Erythroblast (primary cell): ENCODE measurements at regions not wholly inside any gene's neighbourhood (a gene's known extent, or its start where the extent isn't known, plus 50 kb on each side); places are given as distances from the start of the nearest gene placed in this dataset.

ENCODE experiments used
- DNase-seq, 2 experiments: peaks; one replicate each; lab custom pipeline; 2025; lab: John Stamatoyannopoulos, UW
- GATA1 ChIP-seq: IDR thresholded peaks from 2 replicates; pipeline ENCODE4 v1.6.1; 2011; ENCODE audit warnings: low read depth, mild to moderate bottlenecking, control low read depth, low read length, moderate library complexity
- POLR2A ChIP-seq: IDR thresholded peaks from 2 replicates; pipeline ENCODE4 v1.6.1; 2011; ENCODE audit warnings: mild to moderate bottlenecking, low read length

- TF ChIP-seq GATA1: no peak
- no peak for TF ChIP-seq POLR2A
- DNase-seq: peak; percentile 6 to 11
Measured at GRCh38 chr3:148379763-148380382, 317.8 kb upstream of the AGTR1 start.

GRCh38 chr3:148381051-148381450 is 316.7 kb upstream of the AGTR1 start:
- TF ChIP-seq POLR2A (no peak), GATA1 (no peak)
- DNase-seq: no peak

DNA sequence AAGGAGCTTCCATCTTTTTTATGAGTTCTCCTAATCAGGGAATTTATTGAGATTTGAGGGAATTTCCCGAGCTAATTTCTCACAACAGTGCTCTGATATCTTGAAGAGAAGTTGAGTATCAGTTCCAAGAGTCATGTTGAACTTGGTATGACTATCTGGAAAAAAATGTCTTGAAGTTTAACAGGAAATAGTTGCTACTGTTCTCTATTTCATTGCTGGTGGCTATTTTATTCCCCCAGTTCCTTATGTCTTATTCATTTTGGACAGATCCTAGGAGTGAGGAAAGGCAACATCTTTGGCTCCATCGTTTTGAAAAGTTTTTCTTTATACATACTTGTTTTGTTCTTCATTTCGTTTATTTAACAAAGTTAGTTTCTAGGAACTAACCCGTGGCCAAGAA is 307.8 kb upstream of the AGTR1 start:
- DNase-seq: no peak
- no peak for TF ChIP-seq POLR2A
- no peak for TF ChIP-seq GATA1

- TF ChIP-seq POLR2A: no peak
- no peak for TF ChIP-seq GATA1
- DNase-seq: no peak
Measured at GRCh38 chr3:148395821-148396220, 301.9 kb upstream of the AGTR1 start.

GRCh38 chr3:148400754-148401153 is 296.9 kb upstream of the AGTR1 start:
- DNase-seq: no peak
- TF ChIP-seq POLR2A: no peak
- no peak for TF ChIP-seq GATA1

DNA sequence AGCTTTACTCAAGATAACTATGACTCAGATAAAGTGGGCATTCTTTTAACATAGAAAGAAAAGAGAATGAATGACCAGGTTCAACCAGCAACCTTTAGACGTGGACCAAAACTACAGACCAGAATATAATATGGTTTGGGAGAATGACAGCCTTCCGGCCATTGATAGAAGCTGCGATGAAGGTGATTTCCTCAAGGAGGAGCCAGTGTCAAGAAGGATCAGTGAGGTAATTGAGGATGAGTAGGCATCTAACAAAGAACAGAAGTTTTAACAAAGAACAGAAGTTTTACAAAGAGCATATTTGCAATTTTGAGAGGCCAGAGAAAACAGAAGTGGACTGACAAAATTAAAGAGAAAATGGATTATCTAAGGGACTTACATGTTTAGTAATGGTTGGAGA is 289.0 kb upstream of the AGTR1 start:
- TF ChIP-seq POLR2A (no peak), GATA1 (no peak)
- no peak for DNase-seq

DNA sequence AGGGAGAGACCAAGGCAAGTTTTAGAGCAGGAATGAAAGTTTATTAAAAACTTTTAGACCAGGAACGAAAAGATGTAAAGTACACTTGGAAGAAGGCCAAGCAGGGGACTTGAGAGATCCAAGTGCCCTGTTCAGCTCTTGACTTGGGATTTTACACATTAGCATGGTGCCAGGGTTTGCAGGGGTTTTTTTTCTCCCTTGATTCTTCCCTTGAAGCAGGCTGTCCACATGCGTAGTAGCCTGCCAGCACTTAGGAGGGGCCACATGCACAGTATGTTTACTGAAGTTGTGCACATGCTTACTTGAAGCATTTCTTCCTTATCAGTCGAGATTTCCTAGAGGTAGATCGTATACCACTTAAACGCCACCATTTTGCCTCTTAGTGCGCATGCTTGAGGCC is 277.5 kb upstream of the AGTR1 start:
- no peak for DNase-seq
- TF ChIP-seq GATA1: no peak
- TF ChIP-seq POLR2A: no peak

DNA sequence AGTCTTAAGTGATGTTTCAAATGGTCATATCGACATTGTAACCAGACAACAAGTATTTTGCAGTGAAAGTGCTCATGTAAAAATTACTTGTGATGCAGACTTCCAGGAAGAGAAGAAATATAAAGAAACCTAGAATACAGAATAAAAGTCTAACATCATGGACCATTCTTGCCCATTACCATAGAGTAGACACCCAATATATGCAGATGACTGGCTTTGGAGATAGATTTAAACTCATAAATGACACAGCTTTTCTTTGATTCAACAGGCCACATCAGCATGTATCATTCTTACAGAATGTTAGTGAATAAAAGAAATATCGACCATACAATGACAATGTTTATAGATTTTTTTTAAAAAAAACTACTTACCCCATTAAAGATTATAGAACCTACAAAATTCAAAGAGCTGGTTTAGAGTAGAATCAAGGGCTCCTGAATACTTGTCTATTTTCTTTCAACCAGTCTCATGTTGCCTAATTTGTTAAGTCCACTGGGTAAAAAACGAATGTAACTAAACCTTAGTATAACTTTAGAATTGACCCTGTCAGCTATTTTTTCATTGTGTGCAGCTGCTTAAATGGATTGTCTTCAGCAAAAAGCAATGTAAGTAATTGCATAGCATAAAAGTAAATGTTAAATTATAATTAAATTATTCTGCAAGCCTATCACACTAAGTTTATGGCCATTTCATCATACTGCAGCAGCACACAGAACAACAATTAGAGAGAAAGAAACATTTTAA is 268.7 kb upstream of the AGTR1 start:
- TF ChIP-seq POLR2A (no peak), GATA1 (no peak)
- no peak for DNase-seq

DNA sequence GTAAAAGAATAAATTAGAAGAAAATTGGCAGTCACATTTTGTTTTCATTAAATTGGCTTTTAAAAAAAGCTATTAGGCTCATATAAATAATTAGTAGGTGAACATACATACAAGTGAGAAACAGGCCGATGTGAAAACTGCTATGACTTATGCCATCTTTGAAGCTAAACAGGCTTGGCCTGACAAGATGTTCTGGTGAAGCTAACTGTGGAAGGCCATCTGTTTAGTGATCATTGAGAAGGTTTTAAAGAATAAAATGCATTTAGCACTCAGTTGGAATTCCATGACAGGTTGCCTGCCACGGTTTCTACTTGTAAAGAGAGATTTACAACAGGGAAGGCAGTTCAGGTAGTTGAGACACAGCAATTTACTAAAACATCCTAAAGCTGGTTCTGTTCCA is 264.0 kb upstream of the AGTR1 start:
- TF ChIP-seq POLR2A: no peak
- TF ChIP-seq GATA1: no peak
- DNase-seq: no peak

DNA sequence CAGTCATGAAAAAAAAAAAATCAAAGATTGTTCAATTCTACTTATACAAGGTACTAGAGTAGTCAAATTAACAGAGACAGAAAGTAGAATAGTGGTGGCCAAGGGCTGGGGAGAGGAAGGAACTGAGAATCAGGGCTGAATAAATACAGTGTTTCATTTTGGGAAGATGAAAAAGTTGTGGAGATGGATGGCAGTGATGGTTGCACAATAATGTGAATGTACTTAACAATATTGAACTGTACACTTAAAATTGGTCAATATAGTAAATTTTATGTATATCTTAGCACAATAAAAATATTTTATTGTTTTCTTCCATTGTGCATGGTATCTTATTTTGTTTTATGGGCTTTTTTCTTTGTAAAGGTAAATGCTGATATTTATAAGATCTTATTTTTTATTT is 262.2 kb upstream of the AGTR1 start:
- no peak for DNase-seq
- TF ChIP-seq POLR2A (no peak), GATA1 (no peak)

GRCh38 chr3:148439254-148439822 is 258.4 kb upstream of the AGTR1 start:
- TF ChIP-seq GATA1 (no peak), POLR2A (no peak)
- DNase-seq: no peak

- DNase-seq: no peak
- TF ChIP-seq GATA1: no peak
Measured at GRCh38 chr3:148441191-148441590, 256.5 kb upstream of the AGTR1 start.

- DNase-seq: no peak
- no peak for TF ChIP-seq GATA1
- TF ChIP-seq POLR2A: no peak
Measured at GRCh38 chr3:148450819-148451218, 246.9 kb upstream of the AGTR1 start.

DNA sequence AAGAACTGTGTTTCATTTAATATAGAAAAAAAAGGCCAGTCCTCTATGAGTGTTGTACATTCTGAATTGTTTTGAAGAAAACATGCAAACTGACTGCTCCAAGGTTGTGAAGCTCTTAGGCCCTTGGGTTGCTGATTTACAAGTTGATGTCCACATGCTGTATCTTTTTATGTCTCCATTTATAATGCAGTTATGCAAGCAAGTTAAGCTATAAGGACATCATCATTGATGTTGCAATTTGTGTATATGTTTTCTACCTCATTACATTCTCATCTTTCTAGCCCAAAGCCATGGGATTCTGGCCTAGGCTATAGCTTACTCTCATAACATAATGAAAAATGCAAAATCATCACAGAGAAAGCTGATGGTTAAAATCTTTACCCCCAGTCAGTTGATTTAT is 245.7 kb upstream of the AGTR1 start:
- DNase-seq: no peak
- TF ChIP-seq POLR2A (no peak), GATA1 (no peak)

DNA sequence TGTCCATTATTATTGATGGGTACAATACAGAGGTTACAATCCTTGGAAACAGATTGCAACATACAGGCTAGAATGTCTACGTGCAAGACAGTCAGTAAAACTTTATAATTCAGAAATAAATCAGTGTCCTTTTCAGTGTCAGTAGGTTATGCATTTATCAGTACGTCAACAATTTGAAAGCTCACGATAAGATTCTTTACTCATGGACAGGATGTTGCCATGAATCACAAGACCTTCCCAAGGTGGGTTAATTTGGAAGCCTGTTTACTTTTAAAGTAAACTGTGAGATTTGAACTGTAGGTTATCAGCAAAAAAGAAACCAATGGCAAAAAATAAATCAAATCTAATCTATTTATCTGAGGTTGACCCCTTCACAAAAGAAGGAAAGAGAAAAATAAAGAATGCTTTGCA is 243.9 kb upstream of the AGTR1 start:
- DNase-seq: no peak
- TF ChIP-seq GATA1 (no peak), POLR2A (no peak)
